GM23338 (cell line): ENCODE measurements at regions not wholly inside any gene's neighbourhood (a gene's known extent, or its start where the extent isn't known, plus 50 kb on each side); places are given as distances from the start of the nearest gene placed in this dataset.

Experiments
- CREB1 ChIP-seq: fragments of 250-450 bp; sonication (Bioruptor Pico); IDR thresholded peaks from 2 replicates; pipeline ENCODE4 v1.5.0; 2020; ENCODE audit warnings: low read depth, mild to moderate bottlenecking, moderate library complexity
- EZH2 ChIP-seq: fragments of 200-600 bp; sonication (generic); IDR thresholded peaks from one replicate; pipeline ENCODE4 v1.8.0; 2017; ENCODE audit warnings: antibody characterized with exemption, mild to moderate bottlenecking, low read depth; ENCODE audit not compliant: unreplicated experiment
- EZH2phosphoT487 ChIP-seq: fragments of 200-600 bp; sonication (generic); IDR thresholded peaks from one replicate; pipeline ENCODE4 v1.8.1; 2018; ENCODE audit warnings: antibody characterized with exemption; ENCODE audit not compliant: unreplicated experiment
- JUNB ChIP-seq: IDR thresholded peaks from one replicate; pipeline ENCODE4 v1.6.1; 2016; ENCODE audit warnings: antibody characterized with exemption; ENCODE audit not compliant: unreplicated experiment
- NANOG ChIP-seq: IDR thresholded peaks from 2 replicates; pipeline ENCODE4 v1.6.1; 2016; ENCODE audit warnings: antibody characterized with exemption, borderline replicate concordance
- POLR2AphosphoS5 ChIP-seq: IDR thresholded peaks from 2 replicates; pipeline ENCODE4 v1.6.1; 2016; ENCODE audit warnings: antibody characterized with exemption, low read depth
- ZNF331 ChIP-seq: fragments of 250-450 bp; sonication (Bioruptor Pico); IDR thresholded peaks from 2 replicates; pipeline ENCODE4 v1.5.0; 2020; ENCODE audit warnings: low read depth, mild to moderate bottlenecking, moderate library complexity
- TF ChIP-seq, protein P1 (sequence below), 2 experiments: fragments of 200-600 bp in 1 of 2; sonication (generic) in 1 of 2; conservative IDR thresholded peaks; 2 replicates each; pipeline versions ENCODE4 v1.5.1 to v1.6.1; 2016 to 2017; ENCODE audit warnings: antibody characterized with exemption in 2 of 2, low read depth in 2 of 2, mild to moderate bottlenecking in 2 of 2, moderate library complexity in 1 of 2
- TF ChIP-seq, protein P2 (sequence below): IDR thresholded peaks from 2 replicates; pipeline ENCODE4 v1.6.1; 2016; ENCODE audit warnings: antibody characterized with exemption
- TF ChIP-seq, protein P3 (sequence below): IDR thresholded peaks from one replicate; pipeline ENCODE4 v1.6.1; 2018; ENCODE audit warnings: antibody characterized with exemption; ENCODE audit not compliant: unreplicated experiment
- TF ChIP-seq, protein P4 (sequence below): fragments of 250-450 bp; sonication (Bioruptor Pico); IDR thresholded peaks from 2 replicates; pipeline ENCODE4 v1.5.0; 2020; ENCODE audit warnings: mild to moderate bottlenecking, moderate library complexity

DNA sequence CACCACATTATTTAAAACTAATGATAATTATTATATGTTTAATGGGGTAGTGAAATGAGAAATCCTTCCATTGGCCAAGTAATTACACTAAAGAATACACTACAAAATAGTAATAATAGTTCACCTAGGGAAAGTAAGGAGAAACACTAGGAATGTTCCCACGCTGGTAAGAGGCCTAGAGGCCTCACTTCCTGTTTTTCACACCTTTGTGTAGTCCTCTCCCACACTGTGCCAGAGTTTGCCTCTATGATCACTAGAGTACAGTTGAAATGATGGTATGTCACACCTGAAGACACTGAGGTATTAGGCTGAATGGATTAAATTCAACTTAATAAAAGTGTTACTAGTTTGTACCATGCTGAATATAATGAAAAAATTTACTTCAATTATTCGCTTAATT lies 1348.0 kb upstream of the ATXN8OS start:
- no peak for TF ChIP-seq EZH2phosphoT487
- TF ChIP-seq, protein P1, sequence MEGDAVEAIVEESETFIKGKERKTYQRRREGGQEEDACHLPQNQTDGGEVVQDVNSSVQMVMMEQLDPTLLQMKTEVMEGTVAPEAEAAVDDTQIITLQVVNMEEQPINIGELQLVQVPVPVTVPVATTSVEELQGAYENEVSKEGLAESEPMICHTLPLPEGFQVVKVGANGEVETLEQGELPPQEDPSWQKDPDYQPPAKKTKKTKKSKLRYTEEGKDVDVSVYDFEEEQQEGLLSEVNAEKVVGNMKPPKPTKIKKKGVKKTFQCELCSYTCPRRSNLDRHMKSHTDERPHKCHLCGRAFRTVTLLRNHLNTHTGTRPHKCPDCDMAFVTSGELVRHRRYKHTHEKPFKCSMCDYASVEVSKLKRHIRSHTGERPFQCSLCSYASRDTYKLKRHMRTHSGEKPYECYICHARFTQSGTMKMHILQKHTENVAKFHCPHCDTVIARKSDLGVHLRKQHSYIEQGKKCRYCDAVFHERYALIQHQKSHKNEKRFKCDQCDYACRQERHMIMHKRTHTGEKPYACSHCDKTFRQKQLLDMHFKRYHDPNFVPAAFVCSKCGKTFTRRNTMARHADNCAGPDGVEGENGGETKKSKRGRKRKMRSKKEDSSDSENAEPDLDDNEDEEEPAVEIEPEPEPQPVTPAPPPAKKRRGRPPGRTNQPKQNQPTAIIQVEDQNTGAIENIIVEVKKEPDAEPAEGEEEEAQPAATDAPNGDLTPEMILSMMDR (conservative IDR thresholded peaks at IDR 0.05; ENCODE audit: low read depth in 2 of 2), result no peak
- TF ChIP-seq JUNB, result no peak
- TF ChIP-seq, protein P2, sequence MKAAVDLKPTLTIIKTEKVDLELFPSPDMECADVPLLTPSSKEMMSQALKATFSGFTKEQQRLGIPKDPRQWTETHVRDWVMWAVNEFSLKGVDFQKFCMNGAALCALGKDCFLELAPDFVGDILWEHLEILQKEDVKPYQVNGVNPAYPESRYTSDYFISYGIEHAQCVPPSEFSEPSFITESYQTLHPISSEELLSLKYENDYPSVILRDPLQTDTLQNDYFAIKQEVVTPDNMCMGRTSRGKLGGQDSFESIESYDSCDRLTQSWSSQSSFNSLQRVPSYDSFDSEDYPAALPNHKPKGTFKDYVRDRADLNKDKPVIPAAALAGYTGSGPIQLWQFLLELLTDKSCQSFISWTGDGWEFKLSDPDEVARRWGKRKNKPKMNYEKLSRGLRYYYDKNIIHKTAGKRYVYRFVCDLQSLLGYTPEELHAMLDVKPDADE, result no peak
- TF ChIP-seq, protein P3, sequence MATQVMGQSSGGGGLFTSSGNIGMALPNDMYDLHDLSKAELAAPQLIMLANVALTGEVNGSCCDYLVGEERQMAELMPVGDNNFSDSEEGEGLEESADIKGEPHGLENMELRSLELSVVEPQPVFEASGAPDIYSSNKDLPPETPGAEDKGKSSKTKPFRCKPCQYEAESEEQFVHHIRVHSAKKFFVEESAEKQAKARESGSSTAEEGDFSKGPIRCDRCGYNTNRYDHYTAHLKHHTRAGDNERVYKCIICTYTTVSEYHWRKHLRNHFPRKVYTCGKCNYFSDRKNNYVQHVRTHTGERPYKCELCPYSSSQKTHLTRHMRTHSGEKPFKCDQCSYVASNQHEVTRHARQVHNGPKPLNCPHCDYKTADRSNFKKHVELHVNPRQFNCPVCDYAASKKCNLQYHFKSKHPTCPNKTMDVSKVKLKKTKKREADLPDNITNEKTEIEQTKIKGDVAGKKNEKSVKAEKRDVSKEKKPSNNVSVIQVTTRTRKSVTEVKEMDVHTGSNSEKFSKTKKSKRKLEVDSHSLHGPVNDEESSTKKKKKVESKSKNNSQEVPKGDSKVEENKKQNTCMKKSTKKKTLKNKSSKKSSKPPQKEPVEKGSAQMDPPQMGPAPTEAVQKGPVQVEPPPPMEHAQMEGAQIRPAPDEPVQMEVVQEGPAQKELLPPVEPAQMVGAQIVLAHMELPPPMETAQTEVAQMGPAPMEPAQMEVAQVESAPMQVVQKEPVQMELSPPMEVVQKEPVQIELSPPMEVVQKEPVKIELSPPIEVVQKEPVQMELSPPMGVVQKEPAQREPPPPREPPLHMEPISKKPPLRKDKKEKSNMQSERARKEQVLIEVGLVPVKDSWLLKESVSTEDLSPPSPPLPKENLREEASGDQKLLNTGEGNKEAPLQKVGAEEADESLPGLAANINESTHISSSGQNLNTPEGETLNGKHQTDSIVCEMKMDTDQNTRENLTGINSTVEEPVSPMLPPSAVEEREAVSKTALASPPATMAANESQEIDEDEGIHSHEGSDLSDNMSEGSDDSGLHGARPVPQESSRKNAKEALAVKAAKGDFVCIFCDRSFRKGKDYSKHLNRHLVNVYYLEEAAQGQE, result no peak
- no peak for TF ChIP-seq NANOG
- no peak for TF ChIP-seq POLR2AphosphoS5
- TF ChIP-seq EZH2, result no peak
- no peak for TF ChIP-seq CREB1 (CRISPR knock-in tag)
- no peak for TF ChIP-seq ZNF331 (CRISPR knock-in tag)
- TF ChIP-seq, protein P4, sequence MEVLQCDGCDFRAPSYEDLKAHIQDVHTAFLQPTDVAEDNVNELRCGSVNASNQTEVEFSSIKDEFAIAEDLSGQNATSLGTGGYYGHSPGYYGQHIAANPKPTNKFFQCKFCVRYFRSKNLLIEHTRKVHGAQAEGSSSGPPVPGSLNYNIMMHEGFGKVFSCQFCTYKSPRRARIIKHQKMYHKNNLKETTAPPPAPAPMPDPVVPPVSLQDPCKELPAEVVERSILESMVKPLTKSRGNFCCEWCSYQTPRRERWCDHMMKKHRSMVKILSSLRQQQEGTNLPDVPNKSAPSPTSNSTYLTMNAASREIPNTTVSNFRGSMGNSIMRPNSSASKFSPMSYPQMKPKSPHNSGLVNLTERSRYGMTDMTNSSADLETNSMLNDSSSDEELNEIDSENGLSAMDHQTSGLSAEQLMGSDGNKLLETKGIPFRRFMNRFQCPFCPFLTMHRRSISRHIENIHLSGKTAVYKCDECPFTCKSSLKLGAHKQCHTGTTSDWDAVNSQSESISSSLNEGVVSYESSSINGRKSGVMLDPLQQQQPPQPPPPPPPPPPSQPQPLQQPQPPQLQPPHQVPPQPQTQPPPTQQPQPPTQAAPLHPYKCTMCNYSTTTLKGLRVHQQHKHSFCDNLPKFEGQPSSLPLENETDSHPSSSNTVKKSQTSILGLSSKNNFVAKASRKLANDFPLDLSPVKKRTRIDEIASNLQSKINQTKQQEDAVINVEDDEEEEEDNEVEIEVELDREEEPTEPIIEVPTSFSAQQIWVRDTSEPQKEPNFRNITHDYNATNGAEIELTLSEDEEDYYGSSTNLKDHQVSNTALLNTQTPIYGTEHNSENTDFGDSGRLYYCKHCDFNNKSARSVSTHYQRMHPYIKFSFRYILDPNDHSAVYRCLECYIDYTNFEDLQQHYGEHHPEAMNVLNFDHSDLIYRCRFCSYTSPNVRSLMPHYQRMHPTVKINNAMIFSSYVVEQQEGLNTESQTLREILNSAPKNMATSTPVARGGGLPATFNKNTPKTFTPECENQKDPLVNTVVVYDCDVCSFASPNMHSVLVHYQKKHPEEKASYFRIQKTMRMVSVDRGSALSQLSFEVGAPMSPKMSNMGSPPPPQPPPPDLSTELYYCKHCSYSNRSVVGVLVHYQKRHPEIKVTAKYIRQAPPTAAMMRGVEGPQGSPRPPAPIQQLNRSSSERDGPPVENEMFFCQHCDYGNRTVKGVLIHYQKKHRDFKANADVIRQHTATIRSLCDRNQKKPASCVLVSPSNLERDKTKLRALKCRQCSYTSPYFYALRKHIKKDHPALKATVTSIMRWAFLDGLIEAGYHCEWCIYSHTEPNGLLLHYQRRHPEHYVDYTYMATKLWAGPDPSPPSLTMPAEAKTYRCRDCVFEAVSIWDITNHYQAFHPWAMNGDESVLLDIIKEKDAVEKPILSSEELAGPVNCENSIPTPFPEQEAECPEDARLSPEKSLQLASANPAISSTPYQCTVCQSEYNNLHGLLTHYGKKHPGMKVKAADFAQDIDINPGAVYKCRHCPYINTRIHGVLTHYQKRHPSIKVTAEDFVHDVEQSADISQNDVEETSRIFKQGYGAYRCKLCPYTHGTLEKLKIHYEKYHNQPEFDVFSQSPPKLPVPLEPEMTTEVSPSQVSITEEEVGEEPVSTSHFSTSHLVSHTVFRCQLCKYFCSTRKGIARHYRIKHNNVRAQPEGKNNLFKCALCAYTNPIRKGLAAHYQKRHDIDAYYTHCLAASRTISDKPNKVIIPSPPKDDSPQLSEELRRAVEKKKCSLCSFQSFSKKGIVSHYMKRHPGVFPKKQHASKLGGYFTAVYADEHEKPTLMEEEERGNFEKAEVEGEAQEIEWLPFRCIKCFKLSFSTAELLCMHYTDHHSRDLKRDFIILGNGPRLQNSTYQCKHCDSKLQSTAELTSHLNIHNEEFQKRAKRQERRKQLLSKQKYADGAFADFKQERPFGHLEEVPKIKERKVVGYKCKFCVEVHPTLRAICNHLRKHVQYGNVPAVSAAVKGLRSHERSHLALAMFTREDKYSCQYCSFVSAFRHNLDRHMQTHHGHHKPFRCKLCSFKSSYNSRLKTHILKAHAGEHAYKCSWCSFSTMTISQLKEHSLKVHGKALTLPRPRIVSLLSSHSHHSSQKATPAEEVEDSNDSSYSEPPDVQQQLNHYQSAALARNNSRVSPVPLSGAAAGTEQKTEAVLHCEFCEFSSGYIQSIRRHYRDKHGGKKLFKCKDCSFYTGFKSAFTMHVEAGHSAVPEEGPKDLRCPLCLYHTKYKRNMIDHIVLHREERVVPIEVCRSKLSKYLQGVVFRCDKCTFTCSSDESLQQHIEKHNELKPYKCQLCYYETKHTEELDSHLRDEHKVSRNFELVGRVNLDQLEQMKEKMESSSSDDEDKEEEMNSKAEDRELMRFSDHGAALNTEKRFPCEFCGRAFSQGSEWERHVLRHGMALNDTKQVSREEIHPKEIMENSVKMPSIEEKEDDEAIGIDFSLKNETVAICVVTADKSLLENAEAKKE (CRISPR knock-in tag), result no peak
